GM23338 (cell line): ENCODE measurements at regions not wholly inside any gene's neighbourhood (a gene's known extent, or its start where the extent isn't known, plus 50 kb on each side); places are given as distances from the start of the nearest gene placed in this dataset.

Experiments used
- ATAC-seq: fragments of 200-7000 bp; cut with Tn5 transposase; 3 replicates; pipeline ENCODE4 v1.9.1; 2020
- DNase-seq: peaks from one replicate; pipeline ENCODE4 v3.0.0-alpha.2; 2015; ENCODE audit warnings: low spot score
- H2AFZ ChIP-seq: fragments of 200-600 bp; sonication (generic); 2 replicates; pipeline ENCODE4 v1.8.0; 2016; ENCODE audit warnings: antibody characterized with exemption, mild to moderate bottlenecking, moderate library complexity
- H3F3A ChIP-seq: fragments of 200-600 bp; sonication (generic); replicated peaks from 2 replicates; pipeline ENCODE4 v1.8.0; 2017; ENCODE audit warnings: antibody characterized with exemption, mixed run types, low read depth
- H3K27ac ChIP-seq: fragments of 200-600 bp; sonication (generic); 2 replicates; pipeline ENCODE4 v1.6.1; 2016; ENCODE audit warnings: low read depth
- H3K27me3 ChIP-seq: fragments of 200-600 bp; sonication (generic); 2 replicates; pipeline ENCODE4 v1.8.0; 2016; ENCODE audit warnings: mild to moderate bottlenecking, mixed run types, moderate library complexity; ENCODE audit not compliant: insufficient read depth
- H3K36me3 ChIP-seq: fragments of 200-600 bp; sonication (generic); 2 replicates; pipeline ENCODE4 v1.8.0; 2016; ENCODE audit warnings: mild to moderate bottlenecking; ENCODE audit not compliant: insufficient read depth
- H3K4me1 ChIP-seq: fragments of 200-600 bp; sonication (generic); 2 replicates; pipeline ENCODE4 v1.8.0; 2016; ENCODE audit warnings: mild to moderate bottlenecking, moderate library complexity; ENCODE audit not compliant: insufficient read depth
- H3K4me2 ChIP-seq: fragments of 200-600 bp; sonication (generic); 2 replicates; pipeline ENCODE4 v1.7.1; 2017; ENCODE audit warnings: mixed run types
- H3K4me3 ChIP-seq: fragments of 200-600 bp; sonication (generic); 2 replicates; pipeline ENCODE4 v1.6.1; 2016; ENCODE audit warnings: mixed run types
- H3K79me2 ChIP-seq: fragments of 200-600 bp; sonication (generic); replicated peaks from 2 replicates; pipeline ENCODE4 v1.8.0; 2017; ENCODE audit warnings: mild to moderate bottlenecking; ENCODE audit not compliant: insufficient read depth
- H3K9me2 ChIP-seq: fragments of 200-600 bp; sonication (generic); 2 replicates; pipeline ENCODE4 v1.8.0; 2017; ENCODE audit not compliant: insufficient read depth
- H4K20me1 ChIP-seq: fragments of 200-600 bp; sonication (generic); replicated peaks from 2 replicates; pipeline ENCODE4 v1.8.0; 2017; ENCODE audit warnings: mild to moderate bottlenecking; ENCODE audit not compliant: insufficient read depth
- H3K27ac Mint-ChIP-seq: 2 replicates; pipeline ENCODE4 v1.8.0; 2020; ENCODE audit warnings: inconsistent platforms, mild to moderate bottlenecking, moderate library complexity, mixed read lengths
- H3K27me3 Mint-ChIP-seq: 3 replicates; pipeline ENCODE4 v1.8.0; 2022; ENCODE audit warnings: low read depth, mild to moderate bottlenecking, moderate library complexity, mixed read lengths, inconsistent platforms; ENCODE audit not compliant: insufficient read depth, poor library complexity
- H3K36me3 Mint-ChIP-seq: 3 replicates; pipeline ENCODE4 v1.8.0; 2021; ENCODE audit warnings: low read depth, mild to moderate bottlenecking, inconsistent platforms, moderate library complexity, mixed read lengths
- H3K4me1 Mint-ChIP-seq: 3 replicates; pipeline ENCODE4 v1.8.0; 2020; ENCODE audit warnings: mild to moderate bottlenecking, inconsistent platforms, mixed read lengths
- H3K4me3 Mint-ChIP-seq: 3 replicates; pipeline ENCODE4 v1.8.0; 2021; ENCODE audit warnings: moderate library complexity, mild to moderate bottlenecking, inconsistent platforms, mixed read lengths
- H3K9me3 Mint-ChIP-seq: 3 replicates; pipeline ENCODE4 v1.8.0; 2020; ENCODE audit warnings: moderate library complexity, mild to moderate bottlenecking, inconsistent platforms, mixed read lengths
- CREB1 ChIP-seq: fragments of 250-450 bp; sonication (Bioruptor Pico); IDR thresholded peaks from 2 replicates; pipeline ENCODE4 v1.5.0; 2020; ENCODE audit warnings: low read depth, mild to moderate bottlenecking, moderate library complexity
- ETS1 ChIP-seq: IDR thresholded peaks from 2 replicates; pipeline ENCODE4 v1.6.1; 2016; ENCODE audit warnings: antibody characterized with exemption
- EZH2 ChIP-seq: fragments of 200-600 bp; sonication (generic); IDR thresholded peaks from one replicate; pipeline ENCODE4 v1.8.0; 2017; ENCODE audit warnings: antibody characterized with exemption, mild to moderate bottlenecking, low read depth; ENCODE audit not compliant: unreplicated experiment
- EZH2phosphoT487 ChIP-seq: fragments of 200-600 bp; sonication (generic); IDR thresholded peaks from one replicate; pipeline ENCODE4 v1.8.1; 2018; ENCODE audit warnings: antibody characterized with exemption; ENCODE audit not compliant: unreplicated experiment
- JUNB ChIP-seq: IDR thresholded peaks from one replicate; pipeline ENCODE4 v1.6.1; 2016; ENCODE audit warnings: antibody characterized with exemption; ENCODE audit not compliant: unreplicated experiment
- NANOG ChIP-seq: IDR thresholded peaks from 2 replicates; pipeline ENCODE4 v1.6.1; 2016; ENCODE audit warnings: antibody characterized with exemption, borderline replicate concordance
- POLR2AphosphoS5 ChIP-seq: IDR thresholded peaks from 2 replicates; pipeline ENCODE4 v1.6.1; 2016; ENCODE audit warnings: antibody characterized with exemption, low read depth
- REST ChIP-seq: IDR thresholded peaks from one replicate; pipeline ENCODE4 v1.6.1; 2018; ENCODE audit warnings: antibody characterized with exemption; ENCODE audit not compliant: unreplicated experiment
- STAT1 ChIP-seq: IDR thresholded peaks from one replicate; pipeline ENCODE4 v1.6.1; 2016; ENCODE audit warnings: antibody characterized with exemption; ENCODE audit not compliant: unreplicated experiment
- ZNF114 ChIP-seq: fragments of 250-450 bp; sonication (Bioruptor Pico); IDR thresholded peaks from 2 replicates; pipeline ENCODE4 v1.5.0; 2020; ENCODE audit warnings: mild to moderate bottlenecking, moderate library complexity
- ZNF331 ChIP-seq: fragments of 250-450 bp; sonication (Bioruptor Pico); IDR thresholded peaks from 2 replicates; pipeline ENCODE4 v1.5.0; 2020; ENCODE audit warnings: low read depth, mild to moderate bottlenecking, moderate library complexity
- TF ChIP-seq, protein P1 (sequence below): fragments of 250-450 bp; sonication (Bioruptor Pico); IDR thresholded peaks from 2 replicates; pipeline ENCODE4 v1.5.0; 2020; ENCODE audit warnings: mild to moderate bottlenecking, moderate library complexity

- TF ChIP-seq REST (no peak), EZH2phosphoT487 (no peak), STAT1 (no peak), CREB1 (CRISPR knock-in tag) (no peak), NANOG (no peak)
Measured at GRCh38 chr2:220787251-220787650, 784.9 kb downstream of the EPHA4 start (continued).

DNA sequence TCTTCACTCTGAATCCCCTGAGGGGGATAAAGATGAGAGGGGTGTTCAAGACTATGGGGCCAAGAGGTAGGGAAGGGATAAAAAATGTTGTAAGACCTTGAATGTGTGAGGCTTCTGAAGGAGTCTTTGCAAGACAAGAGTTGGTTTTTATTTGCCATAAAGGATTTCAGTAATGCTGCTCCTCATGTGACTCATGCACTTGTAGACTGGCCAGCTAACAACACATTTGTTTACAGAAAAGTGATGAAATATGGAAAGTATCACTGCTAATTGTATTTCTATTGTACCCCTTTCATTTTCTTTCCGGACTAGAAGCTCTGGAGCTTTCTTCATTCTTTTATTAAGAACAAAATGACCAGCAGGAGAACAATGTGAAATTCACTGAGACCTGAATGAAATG is 782.1 kb downstream of the EPHA4 start:
- Mint-ChIP-seq H3K4me1 (peaks cover 7% of the 10 kb centered on the region), H3K9me3 (peaks cover 2% of the 10 kb centered on the region; the same call in 1 of the 3 replicates), H3K27ac (no peak overlapping the region), H3K27me3 (no peaks in the 10 kb centered on the region), H3K36me3 (no peaks in the 10 kb centered on the region; the same call in 2 of the 3 replicates), H3K4me3 (no peak overlapping the region)
- Histone ChIP-seq H3K4me2 (no peak overlapping the region), H3K79me2 (no peaks in the 10 kb centered on the region), H3F3A (no peaks in the 10 kb centered on the region), H3K27ac (no peak overlapping the region), H4K20me1 (no peaks in the 10 kb centered on the region), H2AFZ (no peak overlapping the region), H3K27me3 (no peaks in the 10 kb centered on the region), H3K9me2 (peaks cover 26% of the 10 kb centered on the region), H3K4me1 (no peaks in the 10 kb centered on the region), H3K4me3 (no peak overlapping the region), H3K36me3 (no peaks in the 10 kb centered on the region)
- no peak for DNase-seq
- ATAC-seq, result no peak
- TF ChIP-seq ZNF114 (CRISPR knock-in tag) (no peak), ZNF331 (CRISPR knock-in tag) (no peak), EZH2 (no peak), EZH2phosphoT487 (no peak), POLR2AphosphoS5 (no peak), STAT1 (no peak), JUNB (no peak), NANOG (no peak), ETS1 (no peak), CREB1 (CRISPR knock-in tag) (no peak)
- TF ChIP-seq, protein P1, sequence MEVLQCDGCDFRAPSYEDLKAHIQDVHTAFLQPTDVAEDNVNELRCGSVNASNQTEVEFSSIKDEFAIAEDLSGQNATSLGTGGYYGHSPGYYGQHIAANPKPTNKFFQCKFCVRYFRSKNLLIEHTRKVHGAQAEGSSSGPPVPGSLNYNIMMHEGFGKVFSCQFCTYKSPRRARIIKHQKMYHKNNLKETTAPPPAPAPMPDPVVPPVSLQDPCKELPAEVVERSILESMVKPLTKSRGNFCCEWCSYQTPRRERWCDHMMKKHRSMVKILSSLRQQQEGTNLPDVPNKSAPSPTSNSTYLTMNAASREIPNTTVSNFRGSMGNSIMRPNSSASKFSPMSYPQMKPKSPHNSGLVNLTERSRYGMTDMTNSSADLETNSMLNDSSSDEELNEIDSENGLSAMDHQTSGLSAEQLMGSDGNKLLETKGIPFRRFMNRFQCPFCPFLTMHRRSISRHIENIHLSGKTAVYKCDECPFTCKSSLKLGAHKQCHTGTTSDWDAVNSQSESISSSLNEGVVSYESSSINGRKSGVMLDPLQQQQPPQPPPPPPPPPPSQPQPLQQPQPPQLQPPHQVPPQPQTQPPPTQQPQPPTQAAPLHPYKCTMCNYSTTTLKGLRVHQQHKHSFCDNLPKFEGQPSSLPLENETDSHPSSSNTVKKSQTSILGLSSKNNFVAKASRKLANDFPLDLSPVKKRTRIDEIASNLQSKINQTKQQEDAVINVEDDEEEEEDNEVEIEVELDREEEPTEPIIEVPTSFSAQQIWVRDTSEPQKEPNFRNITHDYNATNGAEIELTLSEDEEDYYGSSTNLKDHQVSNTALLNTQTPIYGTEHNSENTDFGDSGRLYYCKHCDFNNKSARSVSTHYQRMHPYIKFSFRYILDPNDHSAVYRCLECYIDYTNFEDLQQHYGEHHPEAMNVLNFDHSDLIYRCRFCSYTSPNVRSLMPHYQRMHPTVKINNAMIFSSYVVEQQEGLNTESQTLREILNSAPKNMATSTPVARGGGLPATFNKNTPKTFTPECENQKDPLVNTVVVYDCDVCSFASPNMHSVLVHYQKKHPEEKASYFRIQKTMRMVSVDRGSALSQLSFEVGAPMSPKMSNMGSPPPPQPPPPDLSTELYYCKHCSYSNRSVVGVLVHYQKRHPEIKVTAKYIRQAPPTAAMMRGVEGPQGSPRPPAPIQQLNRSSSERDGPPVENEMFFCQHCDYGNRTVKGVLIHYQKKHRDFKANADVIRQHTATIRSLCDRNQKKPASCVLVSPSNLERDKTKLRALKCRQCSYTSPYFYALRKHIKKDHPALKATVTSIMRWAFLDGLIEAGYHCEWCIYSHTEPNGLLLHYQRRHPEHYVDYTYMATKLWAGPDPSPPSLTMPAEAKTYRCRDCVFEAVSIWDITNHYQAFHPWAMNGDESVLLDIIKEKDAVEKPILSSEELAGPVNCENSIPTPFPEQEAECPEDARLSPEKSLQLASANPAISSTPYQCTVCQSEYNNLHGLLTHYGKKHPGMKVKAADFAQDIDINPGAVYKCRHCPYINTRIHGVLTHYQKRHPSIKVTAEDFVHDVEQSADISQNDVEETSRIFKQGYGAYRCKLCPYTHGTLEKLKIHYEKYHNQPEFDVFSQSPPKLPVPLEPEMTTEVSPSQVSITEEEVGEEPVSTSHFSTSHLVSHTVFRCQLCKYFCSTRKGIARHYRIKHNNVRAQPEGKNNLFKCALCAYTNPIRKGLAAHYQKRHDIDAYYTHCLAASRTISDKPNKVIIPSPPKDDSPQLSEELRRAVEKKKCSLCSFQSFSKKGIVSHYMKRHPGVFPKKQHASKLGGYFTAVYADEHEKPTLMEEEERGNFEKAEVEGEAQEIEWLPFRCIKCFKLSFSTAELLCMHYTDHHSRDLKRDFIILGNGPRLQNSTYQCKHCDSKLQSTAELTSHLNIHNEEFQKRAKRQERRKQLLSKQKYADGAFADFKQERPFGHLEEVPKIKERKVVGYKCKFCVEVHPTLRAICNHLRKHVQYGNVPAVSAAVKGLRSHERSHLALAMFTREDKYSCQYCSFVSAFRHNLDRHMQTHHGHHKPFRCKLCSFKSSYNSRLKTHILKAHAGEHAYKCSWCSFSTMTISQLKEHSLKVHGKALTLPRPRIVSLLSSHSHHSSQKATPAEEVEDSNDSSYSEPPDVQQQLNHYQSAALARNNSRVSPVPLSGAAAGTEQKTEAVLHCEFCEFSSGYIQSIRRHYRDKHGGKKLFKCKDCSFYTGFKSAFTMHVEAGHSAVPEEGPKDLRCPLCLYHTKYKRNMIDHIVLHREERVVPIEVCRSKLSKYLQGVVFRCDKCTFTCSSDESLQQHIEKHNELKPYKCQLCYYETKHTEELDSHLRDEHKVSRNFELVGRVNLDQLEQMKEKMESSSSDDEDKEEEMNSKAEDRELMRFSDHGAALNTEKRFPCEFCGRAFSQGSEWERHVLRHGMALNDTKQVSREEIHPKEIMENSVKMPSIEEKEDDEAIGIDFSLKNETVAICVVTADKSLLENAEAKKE (CRISPR knock-in tag), result no peak
